Adrenal gland (tissue), 5 donors: ENCODE measurements at regions not wholly inside any gene's neighbourhood (a gene's known extent, or its start where the extent isn't known, plus 50 kb on each side); places are given as distances from the start of the nearest gene placed in this dataset.

Source experiments
- POLR2A ChIP-seq, 2 donors: fragments of 450-650 bp; IDR thresholded peaks; one replicate each; pipeline ENCODE4 v1.6.1; 2017; ENCODE audit warnings: antibody characterized with exemption in 2 of 2, mild to moderate bottlenecking in 2 of 2, moderate library complexity in 1 of 2
- TF ChIP-seq, protein P1 (sequence below), 6 experiments: fragments of 450-650 bp in 4 of 6; fragments of 200-600 bp in 2 of 6; sonication (generic) in 1 of 6; IDR thresholded peaks; 1 replicate in 5 of 6; 2 replicates in 1 of 6; pipeline versions ENCODE4 v1.5.1 to v1.8.0; 2016 to 2021; ENCODE audit warnings: antibody characterized with exemption in 6 of 6, mild to moderate bottlenecking in 2 of 6, moderate library complexity in 1 of 6
- donor health status: DM: no; HTN: no; CAD: no.

DNA sequence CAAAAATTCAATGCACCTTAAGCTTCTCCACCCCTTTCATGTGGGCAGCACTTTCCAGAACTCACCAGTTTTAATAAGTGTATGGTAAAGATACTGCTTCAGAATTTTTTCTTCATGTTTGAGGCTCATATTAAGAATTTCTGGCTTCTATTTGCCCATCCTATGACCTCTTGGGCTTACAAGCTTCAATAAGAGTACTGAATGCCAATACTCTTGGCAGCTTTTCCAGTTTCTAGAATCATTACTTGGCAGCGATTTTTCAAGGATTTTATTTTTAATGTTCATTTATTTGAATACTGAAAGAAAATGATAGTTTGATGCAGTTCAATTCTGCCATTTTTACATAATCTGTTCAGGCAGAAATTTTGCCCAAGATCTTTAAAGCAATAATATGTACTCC is 242.1 kb upstream of the KCND2 start:
- TF ChIP-seq, protein P1, sequence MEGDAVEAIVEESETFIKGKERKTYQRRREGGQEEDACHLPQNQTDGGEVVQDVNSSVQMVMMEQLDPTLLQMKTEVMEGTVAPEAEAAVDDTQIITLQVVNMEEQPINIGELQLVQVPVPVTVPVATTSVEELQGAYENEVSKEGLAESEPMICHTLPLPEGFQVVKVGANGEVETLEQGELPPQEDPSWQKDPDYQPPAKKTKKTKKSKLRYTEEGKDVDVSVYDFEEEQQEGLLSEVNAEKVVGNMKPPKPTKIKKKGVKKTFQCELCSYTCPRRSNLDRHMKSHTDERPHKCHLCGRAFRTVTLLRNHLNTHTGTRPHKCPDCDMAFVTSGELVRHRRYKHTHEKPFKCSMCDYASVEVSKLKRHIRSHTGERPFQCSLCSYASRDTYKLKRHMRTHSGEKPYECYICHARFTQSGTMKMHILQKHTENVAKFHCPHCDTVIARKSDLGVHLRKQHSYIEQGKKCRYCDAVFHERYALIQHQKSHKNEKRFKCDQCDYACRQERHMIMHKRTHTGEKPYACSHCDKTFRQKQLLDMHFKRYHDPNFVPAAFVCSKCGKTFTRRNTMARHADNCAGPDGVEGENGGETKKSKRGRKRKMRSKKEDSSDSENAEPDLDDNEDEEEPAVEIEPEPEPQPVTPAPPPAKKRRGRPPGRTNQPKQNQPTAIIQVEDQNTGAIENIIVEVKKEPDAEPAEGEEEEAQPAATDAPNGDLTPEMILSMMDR (IDR thresholded peaks at IDR 0.05) = no peak
- no peak for TF ChIP-seq POLR2A (IDR thresholded peaks at IDR 0.05)
